ENCODE measurements at regions not wholly inside any gene's neighbourhood (a gene's known extent, or its start where the extent isn't known, plus 50 kb on each side); places are given as distances from the start of the nearest gene placed in this dataset.

GRCh38 chr14:44372807-44373489, 134.1 kb downstream of the FSCB start:
- DNase-seq (ENCODE audit: low read depth, low spot score) (no peak), FAIRE-seq (no peak)
- H3K9ac ChIP-seq (replicated peaks; ENCODE audit: extremely low read depth, insufficient read depth, low read length), result no peak overlapping the region
- H3K4me2 ChIP-seq (ENCODE audit: insufficient read depth, low read length), result no peak overlapping the region
- POLR2A ChIA-PET, result no interaction called here
- TF ChIP-seq MYC (IDR thresholded peaks at IDR 0.05; ENCODE audit: low read depth, low read length) (no peak), POLR2A (IDR thresholded peaks at IDR 0.05; ENCODE audit: low read depth, low read length) (no peak)
- H3K36me3 ChIP-seq (ENCODE audit: control insufficient read depth in 2 of 2, extremely low read depth in 1 of 2, insufficient read depth in 2 of 2, low read length in 2 of 2), result no peaks in the 10 kb centered on the region
- no peak overlapping the region for H3K4me3 ChIP-seq (replicated peaks in 1 of 3; ENCODE audit: insufficient read depth in 1 of 3, low read depth in 1 of 3, low read length in 3 of 3)
- BruUV-seq (replicated peaks), result no TSS peak
- CTCF ChIA-PET, result interaction anchor here (0.7 kb wide), 1 partner anchor 34 kb away, joined by 3 read pairs; no protein-coding TSS in a partner anchor
- H3K9me1 ChIP-seq (replicated peaks; ENCODE audit: control insufficient read depth, extremely low read depth, insufficient read depth, low read length), result no peaks in the 10 kb centered on the region
- H3K79me2 ChIP-seq (ENCODE audit: control insufficient read depth, insufficient read depth, low read length), result no peaks in the 10 kb centered on the region
- no peaks in the 10 kb centered on the region for H3K4me1 ChIP-seq (ENCODE audit: control insufficient read depth, extremely low read depth, insufficient read depth, low read length)
- intact Hi-C loops (cut with micrococcal nuclease), result no loop called here
- peaks cover 1% of the 10 kb centered on the region for H3K9me3 ChIP-seq (replicated peaks; ENCODE audit: control insufficient read depth, insufficient read depth, low read length)
- H4K20me1 ChIP-seq (replicated peaks; ENCODE audit: control insufficient read depth, extremely low read depth, insufficient read depth, low read length), result no peaks in the 10 kb centered on the region
- dilution Hi-C loops (cut with MboI; ENCODE audit: extremely low pct_ligation_motif_present, low sequenced_read_pairs), result no loop called here
- H3K27ac ChIP-seq (ENCODE audit: insufficient read depth, low read depth, low read length), result no peak overlapping the region
- H3K27me3 ChIP-seq (ENCODE audit: control insufficient read depth in 2 of 2, insufficient read depth in 2 of 2, low read length in 2 of 2), result no peaks in the 10 kb centered on the region
- no peak overlapping the region for H2AFZ ChIP-seq (ENCODE audit: low read depth, low read length)

GRCh38 chr14:44372231-44372630, 134.9 kb downstream of the FSCB start:
- H3K4me3 ChIP-seq (replicated peaks in 1 of 3; ENCODE audit: insufficient read depth in 1 of 3, low read depth in 1 of 3, low read length in 3 of 3), result no peak overlapping the region
- no peak for TF ChIP-seq MYC (IDR thresholded peaks at IDR 0.05; ENCODE audit: low read depth, low read length)
- TF ChIP-seq MAX (IDR thresholded peaks at IDR 0.05; ENCODE audit: insufficient read depth, insufficient read length), result no peak
- TF ChIP-seq JUN (IDR thresholded peaks at IDR 0.05; ENCODE audit: borderline replicate concordance, insufficient read depth, insufficient read length, low read depth), result no peak
- no peaks in the 10 kb centered on the region for H3K4me1 ChIP-seq (ENCODE audit: control insufficient read depth, extremely low read depth, insufficient read depth, low read length)
- intact Hi-C loops (cut with micrococcal nuclease) (no loop called here), dilution Hi-C loops (cut with MboI; ENCODE audit: extremely low pct_ligation_motif_present, low sequenced_read_pairs) (no loop called here)
- H4K20me1 ChIP-seq (replicated peaks; ENCODE audit: control insufficient read depth, extremely low read depth, insufficient read depth, low read length), result no peaks in the 10 kb centered on the region
- no TSS peak for BruUV-seq (replicated peaks)
- CTCF ChIA-PET, result no interaction called here
- POLR2A ChIA-PET, result no interaction called here
- no peaks in the 10 kb centered on the region for H3K36me3 ChIP-seq (ENCODE audit: control insufficient read depth in 2 of 2, extremely low read depth in 1 of 2, insufficient read depth in 2 of 2, low read length in 2 of 2)
- H3K9ac ChIP-seq (replicated peaks; ENCODE audit: extremely low read depth, insufficient read depth, low read length), result no peak overlapping the region
- H3K79me2 ChIP-seq (ENCODE audit: control insufficient read depth, insufficient read depth, low read length), result no peaks in the 10 kb centered on the region
- FAIRE-seq (no peak), DNase-seq (ENCODE audit: low read depth, low spot score) (no peak)
- no peak overlapping the region for H2AFZ ChIP-seq (ENCODE audit: low read depth, low read length)
- H3K4me2 ChIP-seq (ENCODE audit: insufficient read depth, low read length), result no peak overlapping the region
- H3K9me1 ChIP-seq (replicated peaks; ENCODE audit: control insufficient read depth, extremely low read depth, insufficient read depth, low read length), result no peaks in the 10 kb centered on the region
- H3K9me3 ChIP-seq (replicated peaks; ENCODE audit: control insufficient read depth, insufficient read depth, low read length), result peaks cover 1% of the 10 kb centered on the region
- no peaks in the 10 kb centered on the region for H3K27me3 ChIP-seq (ENCODE audit: control insufficient read depth in 2 of 2, insufficient read depth in 2 of 2, low read length in 2 of 2)
- H3K27ac ChIP-seq (ENCODE audit: insufficient read depth, low read depth, low read length), result no peak overlapping the region

Measured in endothelial cell of umbilical vein (primary cell).